Stimulated activated CD4-positive, alpha-beta T cell treated with anti-CD3 and anti-CD28 coated beads, Interleukin-12 subunit alpha, Interleukin-12 subunit beta, amount 100 ng/mL, for 4 hours (primary cell): ENCODE measurements at regions not wholly inside any gene's neighbourhood (a gene's known extent, or its start where the extent isn't known, plus 50 kb on each side); places are given as distances from the start of the nearest gene placed in this dataset.
"Not testable (repeated sequence)": the region's sequence is repeated elsewhere in the genome, so short reads cannot be mapped to it uniquely, and the experiment has no call there.

Experiments
- DNase-seq: peaks from one replicate; pipeline ENCODE4 v3.0.0-alpha.2; 2020

GRCh38 chr5:96319981-96320739 is 112.9 kb downstream of the PCSK1 start:
- not testable (repeated sequence) for DNase-seq

- DNase-seq: no peak
Measured at GRCh38 chr5:96318569-96319110, 114.4 kb downstream of the PCSK1 start.

DNA sequence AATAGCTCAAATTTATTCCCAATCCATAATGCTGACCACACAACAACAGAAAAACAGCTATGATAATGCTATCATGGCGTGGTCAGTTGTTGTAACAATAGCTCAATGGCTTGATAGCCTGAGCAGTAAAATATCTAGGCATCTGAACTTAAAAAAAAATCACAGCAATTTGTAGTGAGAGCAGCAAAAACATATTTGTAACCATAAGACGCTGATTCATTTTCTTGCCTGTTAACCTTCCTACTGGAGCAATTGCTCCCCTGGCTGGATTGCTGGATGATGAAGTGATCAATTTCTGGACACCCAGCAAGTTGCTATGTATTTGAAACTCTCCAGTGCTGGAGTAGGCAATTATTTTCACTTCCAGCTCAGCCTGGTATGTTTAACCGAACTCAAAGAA is 115.1 kb downstream of the PCSK1 start:
- no peak for DNase-seq

DNA sequence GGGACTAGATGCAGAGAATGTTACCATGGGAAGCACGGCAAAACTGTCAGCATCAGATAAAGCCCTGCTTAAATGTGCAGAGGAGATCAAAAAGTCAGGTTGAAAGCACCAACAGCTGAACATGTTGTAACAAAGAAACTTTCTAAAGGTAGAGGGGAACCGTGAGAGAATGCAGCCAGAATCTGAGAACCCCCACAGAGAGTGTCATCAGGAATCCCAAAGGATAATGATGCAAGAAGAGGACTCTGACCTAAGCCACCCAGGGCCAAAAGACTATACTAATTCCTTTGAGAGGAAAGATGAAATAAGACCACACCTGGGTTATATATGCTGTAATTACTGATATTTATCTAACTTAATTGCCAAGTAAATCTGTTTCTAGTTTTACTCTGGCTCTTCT is 116.6 kb downstream of the PCSK1 start:
- no peak for DNase-seq

DNA sequence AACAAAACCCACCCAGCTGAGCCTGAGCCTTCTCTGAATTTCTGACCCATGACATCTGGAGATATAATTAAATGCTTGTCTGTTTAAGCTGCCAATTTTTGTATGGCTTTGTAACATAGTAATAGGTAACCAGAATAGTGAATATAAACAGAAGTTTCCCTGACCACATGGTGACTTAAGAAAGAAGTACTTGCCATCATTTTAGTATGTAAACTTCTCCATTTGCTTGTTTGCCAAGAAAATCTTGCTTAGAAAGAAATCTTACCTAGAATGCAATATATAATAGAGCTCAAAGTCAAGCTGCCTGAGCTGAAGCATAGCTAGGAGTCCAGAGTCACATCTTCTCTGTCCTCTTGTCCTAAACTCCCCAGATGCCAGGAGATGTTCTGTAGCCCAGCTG is 117.0 kb downstream of the PCSK1 start:
- DNase-seq: no peak

DNA sequence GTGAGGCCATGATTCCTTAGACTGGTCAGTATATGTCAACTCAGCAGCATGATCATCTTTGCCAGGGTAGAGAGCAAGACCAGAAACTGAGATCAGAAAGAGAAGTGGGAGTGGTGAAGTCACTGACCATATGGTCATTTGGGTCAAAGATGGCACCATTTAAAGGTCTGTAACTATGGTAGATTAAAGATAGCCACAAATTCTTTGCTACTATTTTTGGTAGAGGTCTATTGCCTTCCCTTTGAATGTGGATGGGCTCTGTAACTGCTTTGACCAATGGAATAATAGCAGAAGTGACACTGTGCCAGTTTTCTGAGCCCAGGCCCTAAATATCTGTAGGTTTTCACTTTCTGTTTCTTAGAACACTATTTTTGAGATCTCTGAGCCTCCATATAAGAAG is 117.6 kb downstream of the PCSK1 start:
- no peak for DNase-seq

DNA sequence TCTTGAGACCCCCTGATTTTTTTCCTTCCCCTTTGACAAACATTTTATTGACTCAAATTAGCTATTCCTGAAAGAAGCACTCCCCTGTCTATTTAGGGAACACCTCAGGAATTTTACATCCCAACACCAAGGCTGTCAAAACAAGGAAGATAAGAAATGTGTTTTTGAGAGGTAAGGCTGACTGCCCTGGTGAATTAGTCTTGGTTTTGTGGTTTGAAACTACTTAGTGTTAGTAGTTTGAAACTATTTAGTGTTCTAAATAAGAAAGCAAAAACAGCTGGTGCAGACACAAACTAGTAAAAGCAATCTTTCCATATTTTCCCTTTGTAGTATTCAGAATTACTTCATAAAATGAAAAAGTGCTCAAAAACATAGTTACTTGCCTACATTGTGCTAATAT is 120.7 kb downstream of the PCSK1 start:
- no peak for DNase-seq

DNA sequence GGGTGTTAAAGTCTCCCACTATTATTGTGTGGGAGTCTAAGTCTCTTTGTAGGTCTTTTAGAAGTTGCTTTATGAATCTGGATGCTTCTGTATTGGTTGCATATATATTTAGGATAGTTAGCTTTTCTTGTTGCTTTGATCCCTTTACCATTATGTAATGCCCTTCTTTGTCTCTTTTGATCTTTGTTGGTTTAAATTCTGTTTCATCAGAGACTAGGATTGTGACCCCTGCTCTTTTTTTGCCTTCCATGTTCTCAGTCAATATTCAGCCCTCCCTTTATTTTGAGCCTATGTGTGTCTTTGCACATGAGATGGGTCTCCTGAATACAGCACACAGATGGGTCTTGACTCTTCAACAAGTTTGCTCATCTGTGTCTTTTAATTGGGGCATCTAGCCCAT is 126.0 kb downstream of the PCSK1 start:
- DNase-seq: not testable (repeated sequence)

DNA sequence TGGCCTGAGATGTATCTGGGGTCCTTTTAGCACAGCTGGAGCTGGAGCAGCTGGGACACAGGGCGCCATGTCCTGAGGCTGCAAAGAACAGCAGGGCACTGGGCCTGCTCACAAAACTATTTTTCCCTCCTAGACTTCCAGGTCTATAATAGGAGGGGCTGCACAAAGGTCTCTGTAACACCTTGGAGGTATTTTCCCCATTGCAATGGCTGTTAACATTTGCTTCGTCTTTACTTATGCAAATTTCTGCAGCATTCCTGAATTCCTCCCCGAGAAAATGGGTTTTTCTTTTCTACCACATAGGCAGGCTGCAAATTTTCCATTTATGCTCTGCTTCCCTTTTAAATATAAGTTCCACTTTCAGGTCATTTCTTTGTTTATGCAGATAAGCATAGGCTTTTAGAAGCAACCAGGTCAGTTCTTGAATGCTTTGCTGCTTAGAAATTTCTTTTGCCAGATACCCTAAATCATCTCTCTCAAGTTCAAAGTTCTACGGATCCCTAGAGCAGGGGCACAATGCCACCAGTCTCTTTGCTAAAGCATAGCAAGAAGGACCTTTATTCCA is 130.8 kb downstream of the PCSK1 start:
- DNase-seq: no peak

- no peak for DNase-seq
Measured at GRCh38 chr5:96300976-96301375, 132.1 kb downstream of the PCSK1 start.

DNA sequence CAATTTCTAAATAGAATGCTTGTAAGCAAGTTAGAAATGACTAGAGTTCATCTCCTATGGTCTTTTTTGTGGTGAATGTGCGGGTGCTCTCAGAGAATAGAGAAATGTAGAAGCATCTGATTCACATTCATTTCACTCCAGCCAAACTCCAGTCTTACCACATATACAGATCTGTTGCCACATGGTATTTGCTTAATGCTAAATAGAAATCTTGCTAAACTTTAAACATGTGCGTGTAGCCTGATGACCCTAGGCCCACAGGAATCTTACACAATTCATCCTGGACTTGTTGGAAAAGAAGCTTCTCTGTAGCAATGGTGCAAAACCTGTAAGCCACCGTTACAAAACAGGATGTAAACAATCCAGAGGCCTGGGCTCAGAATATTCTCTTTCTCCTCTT is 135.2 kb downstream of the PCSK1 start:
- DNase-seq: no peak

- DNase-seq: no peak
Measured at GRCh38 chr5:96297290-96297689, 135.8 kb downstream of the PCSK1 start.

- no peak for DNase-seq
Measured at GRCh38 chr5:96294884-96295202, 138.2 kb downstream of the PCSK1 start.

DNA sequence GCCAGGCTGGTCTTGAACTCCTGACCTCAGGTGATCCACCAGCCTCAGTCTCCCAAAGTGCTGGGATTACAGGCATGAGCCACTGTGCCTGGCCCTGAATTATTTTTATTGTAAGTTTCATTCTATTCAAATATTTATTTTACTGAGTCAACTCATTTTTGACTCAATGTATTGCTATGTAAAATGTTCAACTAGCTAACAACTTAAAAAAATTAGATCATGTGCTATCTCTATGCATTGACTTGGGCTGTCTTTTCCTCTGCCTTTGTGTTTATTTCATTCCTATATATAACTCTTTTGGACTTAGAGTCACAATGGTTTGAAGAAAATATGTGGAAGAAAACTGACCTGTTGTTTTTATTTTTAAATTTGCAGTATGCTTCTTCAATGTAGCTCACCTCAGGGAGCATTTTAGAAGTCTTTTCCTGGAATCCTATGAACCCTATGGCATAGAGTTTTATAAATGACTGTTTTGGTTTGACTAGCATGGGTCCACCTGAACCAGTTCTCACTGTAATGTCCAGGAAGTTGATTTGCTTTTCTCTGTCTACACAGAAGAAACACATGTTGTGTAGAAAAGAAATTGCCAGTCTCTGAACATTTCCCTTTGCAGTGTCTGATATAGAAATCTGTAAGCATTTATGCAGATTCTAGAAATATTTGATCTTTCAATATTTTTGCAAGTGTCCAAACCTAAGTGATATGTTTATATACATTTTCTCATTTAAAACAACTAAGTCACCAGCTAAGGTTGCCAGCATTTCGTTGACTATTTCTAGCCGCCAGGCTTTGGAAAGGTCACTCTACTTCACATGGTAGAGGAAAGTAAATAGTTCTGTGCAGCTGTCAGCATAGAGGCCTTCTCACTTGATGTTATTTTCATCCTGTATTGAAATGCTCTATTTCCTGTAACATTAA is 138.8 kb downstream of the PCSK1 start:
- no peak for DNase-seq

DNA sequence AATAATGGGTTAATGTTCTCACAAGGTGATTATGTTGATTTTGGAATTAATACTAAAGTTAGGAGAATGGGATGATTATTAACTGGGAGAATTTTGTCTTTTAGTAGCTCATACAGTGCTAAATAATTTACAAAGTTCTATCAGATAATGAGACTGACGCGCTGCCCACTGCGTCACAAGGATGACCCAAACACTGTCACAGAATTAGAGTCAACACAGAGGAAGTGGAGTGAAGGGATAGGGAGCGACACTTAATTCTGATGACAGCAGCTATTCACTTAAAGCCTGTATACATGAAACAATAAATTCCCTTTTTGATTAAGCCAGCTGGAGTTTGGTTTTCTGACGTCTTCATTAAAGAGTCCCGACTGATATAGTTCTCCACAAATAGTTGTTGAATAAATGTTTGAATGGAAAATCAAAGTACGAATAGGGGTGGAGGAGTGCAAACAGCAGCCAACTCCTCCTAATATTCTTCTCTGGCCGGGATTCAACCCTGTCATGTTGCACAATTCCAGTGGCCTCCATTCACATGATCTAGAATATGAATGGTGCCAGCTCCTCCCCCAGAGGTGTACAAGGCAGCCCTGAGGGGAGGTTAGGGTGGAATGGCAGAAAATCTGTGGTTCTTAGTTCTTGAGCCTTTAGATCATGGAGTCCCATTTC is 140.3 kb downstream of the PCSK1 start:
- DNase-seq: no peak

DNA sequence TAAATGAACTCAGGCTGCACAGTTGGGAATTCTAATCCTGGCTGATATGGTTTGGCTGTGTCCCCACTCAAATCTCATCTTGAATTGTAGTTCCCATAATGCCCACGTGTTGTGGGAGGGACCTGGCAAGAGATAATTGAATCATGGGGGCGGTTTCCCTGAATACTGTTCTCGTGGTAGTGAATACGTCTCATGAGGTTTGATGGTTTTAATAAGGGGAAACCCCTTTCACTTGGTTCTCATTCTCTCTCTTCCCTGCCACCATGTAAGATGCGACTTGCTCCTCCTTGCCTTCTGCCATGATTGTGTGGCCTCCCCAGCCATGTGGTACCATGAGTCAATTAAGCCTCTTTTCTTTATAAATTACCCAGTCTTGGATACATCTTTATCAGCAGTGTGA is 143.8 kb downstream of the PCSK1 start:
- DNase-seq: peak; percentile 5

DNA sequence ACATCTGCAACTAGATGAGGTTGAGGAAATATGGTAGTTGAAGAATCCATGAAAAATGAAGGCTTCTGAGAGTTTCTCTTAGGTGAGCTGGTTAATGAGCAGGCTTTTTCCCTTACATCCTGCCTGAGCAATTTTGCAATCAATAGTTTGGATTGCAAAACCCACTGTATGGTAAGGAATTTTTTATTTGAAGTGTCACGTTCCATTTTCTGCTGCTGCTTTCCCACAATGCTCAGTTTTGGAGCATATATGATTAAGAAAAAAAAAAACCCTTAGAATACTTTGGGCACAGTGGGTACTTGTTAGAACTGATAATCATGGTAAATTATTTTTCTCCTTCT is 144.2 kb downstream of the PCSK1 start:
- no peak for DNase-seq

GRCh38 chr5:96288166-96288844 is 144.7 kb downstream of the PCSK1 start:
- no peak for DNase-seq

DNA sequence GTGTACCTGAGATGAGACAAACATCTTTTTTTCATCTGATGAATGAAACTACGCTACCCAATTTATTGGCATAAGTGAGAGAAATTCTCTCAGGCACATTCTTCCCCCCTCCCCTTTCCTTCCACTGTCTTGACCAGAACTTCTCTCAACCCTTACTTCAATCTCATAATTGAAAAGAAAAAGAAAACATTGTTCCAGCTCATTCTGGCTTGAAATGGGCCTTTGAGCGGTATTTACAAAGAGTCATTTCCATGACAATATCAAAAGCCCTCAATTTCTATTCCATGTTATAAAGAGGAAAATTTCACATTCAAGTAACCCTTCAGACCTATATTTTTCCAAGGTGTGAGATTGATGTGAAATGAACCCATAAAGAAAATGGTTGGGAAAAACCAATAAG is 145.9 kb downstream of the PCSK1 start:
- no peak for DNase-seq

GRCh38 chr5:96285823-96286222 is 147.2 kb downstream of the PCSK1 start:
- no peak for DNase-seq

DNA sequence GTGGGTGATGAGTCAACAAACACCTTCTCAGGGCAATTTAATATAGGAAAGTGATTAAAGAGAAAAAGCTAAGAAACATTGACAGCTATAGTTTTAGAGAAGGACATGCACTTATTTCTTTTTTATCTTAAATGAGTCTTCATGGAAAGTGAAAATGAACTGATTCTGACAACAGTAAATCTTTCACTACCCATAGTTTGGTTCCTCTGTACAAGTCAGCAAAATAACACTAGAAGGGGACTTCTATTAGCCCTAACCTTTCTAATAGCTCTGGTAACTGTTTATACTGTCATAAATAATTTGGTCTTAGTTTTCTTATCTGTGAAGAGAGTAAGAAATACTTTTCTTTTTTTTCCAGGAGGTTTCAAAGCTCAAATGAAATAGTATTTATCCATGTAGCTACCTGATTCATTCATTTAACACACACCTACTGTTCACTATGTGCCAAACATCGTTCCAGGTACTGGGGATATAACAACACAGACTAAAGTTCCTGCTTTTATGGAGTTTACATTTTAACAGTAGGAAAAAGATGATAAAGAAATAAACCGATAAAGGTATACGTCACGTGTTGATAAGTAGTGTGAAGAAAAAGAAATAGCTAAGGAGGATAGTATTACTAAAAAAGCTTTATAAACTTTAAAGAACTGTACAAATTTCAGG is 148.2 kb downstream of the PCSK1 start:
- DNase-seq: no peak

- DNase-seq: no peak
Measured at GRCh38 chr5:96283589-96283988, 149.5 kb downstream of the PCSK1 start.
